Esophagus muscularis mucosa (tissue), 4 donors: ENCODE measurements at regions not wholly inside any gene's neighbourhood (a gene's known extent, or its start where the extent isn't known, plus 50 kb on each side); places are given as distances from the start of the nearest gene placed in this dataset.

Experiments used
- DNase-seq: peaks from one replicate; pipeline ENCODE4 v3.0.0-alpha.2; 2017; ENCODE audit errors: extremely low spot score
- H3K27ac ChIP-seq, 4 donors: fragments of 200-600 bp; sonication (generic); replicated peaks in 1 of 4; 1 replicate in 3 of 4; 2 replicates in 1 of 4; pipeline ENCODE4 v1.5.1; 2016 to 2019; ENCODE audit warnings: mild to moderate bottlenecking in 1 of 4
- H3K27me3 ChIP-seq, 4 donors: fragments of 200-600 bp; sonication (generic); one replicate each; pipeline versions ENCODE4 v1.5.1 to v1.6.0; 2016 to 2019
- H3K36me3 ChIP-seq, 4 donors: fragments of 200-600 bp; sonication (generic); one replicate each; pipeline ENCODE4 v1.5.1; 2016 to 2019
- H3K4me1 ChIP-seq, 4 donors: fragments of 200-600 bp; sonication (generic); one replicate each; pipeline ENCODE4 v1.5.1; 2016 to 2019
- H3K4me3 ChIP-seq, 4 donors: fragments of 200-600 bp; sonication (generic); 1 replicate in 2 of 4; 2 replicates in 2 of 4; pipeline ENCODE4 v1.5.1; 2016 to 2019; ENCODE audit warnings: mild to moderate bottlenecking in 4 of 4, moderate library complexity in 1 of 4
- H3K9me3 ChIP-seq, 4 donors: fragments of 200-600 bp; sonication (generic); 1 replicate in 3 of 4; 2 replicates in 1 of 4; pipeline ENCODE4 v1.5.1; 2016 to 2019
- EP300 ChIP-seq: sonication (generic); formaldehyde crosslinking; IDR thresholded peaks from one replicate; pipeline ENCODE4 v1.6.1; 2017; ENCODE audit warnings: antibody characterized with exemption
- POLR2A ChIP-seq: fragments of 450-650 bp; IDR thresholded peaks from one replicate; pipeline ENCODE4 v1.6.1; 2017; ENCODE audit warnings: antibody characterized with exemption, moderate library complexity, mild to moderate bottlenecking, low read depth
- POLR2AphosphoS5 ChIP-seq, 2 donors: sonication (generic); formaldehyde crosslinking; IDR thresholded peaks; one replicate each; pipeline ENCODE4 v1.6.1; 2017; ENCODE audit warnings: antibody characterized with exemption in 2 of 2
- WGBS: methylation state at CpG from one replicate; pipeline ENCODE4 v1.1.5; 2018; 5-methylcytosine and 5-hydroxymethylcytosine counted together
- intact Hi-C: fragments of 100-400 bp; cut with DNase I; formaldehyde crosslinking; loops from one replicate; pipeline ENCODE4 v1.15.1; 2023
- TF ChIP-seq, protein P1 (sequence below), 3 experiments: fragments of 200-600 bp in 2 of 3; fragments of 450-650 bp in 1 of 3; sonication (generic) in 2 of 3; IDR thresholded peaks; one replicate each; pipeline ENCODE4 v1.5.1; 2017 to 2019; ENCODE audit warnings: antibody characterized with exemption in 3 of 3, mild to moderate bottlenecking in 2 of 3, moderate library complexity in 1 of 3

GRCh38 chr12:4109826-4110225 lies 163.7 kb upstream of the CCND2 start:
- TF ChIP-seq POLR2A, result no peak
- TF ChIP-seq, protein P1, sequence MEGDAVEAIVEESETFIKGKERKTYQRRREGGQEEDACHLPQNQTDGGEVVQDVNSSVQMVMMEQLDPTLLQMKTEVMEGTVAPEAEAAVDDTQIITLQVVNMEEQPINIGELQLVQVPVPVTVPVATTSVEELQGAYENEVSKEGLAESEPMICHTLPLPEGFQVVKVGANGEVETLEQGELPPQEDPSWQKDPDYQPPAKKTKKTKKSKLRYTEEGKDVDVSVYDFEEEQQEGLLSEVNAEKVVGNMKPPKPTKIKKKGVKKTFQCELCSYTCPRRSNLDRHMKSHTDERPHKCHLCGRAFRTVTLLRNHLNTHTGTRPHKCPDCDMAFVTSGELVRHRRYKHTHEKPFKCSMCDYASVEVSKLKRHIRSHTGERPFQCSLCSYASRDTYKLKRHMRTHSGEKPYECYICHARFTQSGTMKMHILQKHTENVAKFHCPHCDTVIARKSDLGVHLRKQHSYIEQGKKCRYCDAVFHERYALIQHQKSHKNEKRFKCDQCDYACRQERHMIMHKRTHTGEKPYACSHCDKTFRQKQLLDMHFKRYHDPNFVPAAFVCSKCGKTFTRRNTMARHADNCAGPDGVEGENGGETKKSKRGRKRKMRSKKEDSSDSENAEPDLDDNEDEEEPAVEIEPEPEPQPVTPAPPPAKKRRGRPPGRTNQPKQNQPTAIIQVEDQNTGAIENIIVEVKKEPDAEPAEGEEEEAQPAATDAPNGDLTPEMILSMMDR (IDR thresholded peaks at IDR 0.05), result no peak
- no peak for TF ChIP-seq EP300
- no peak for TF ChIP-seq POLR2AphosphoS5 (IDR thresholded peaks at IDR 0.05)
- no peak overlapping the region for H3K4me3 ChIP-seq
- H3K27ac ChIP-seq, result no peak overlapping the region
- no peaks in the 10 kb centered on the region for H3K4me1 ChIP-seq
- 94% methylated on average over 4 of the region's 5 CpGs for WGBS
- intact Hi-C loops, result no loop called here
- no peaks in the 10 kb centered on the region for H3K9me3 ChIP-seq
- H3K27me3 ChIP-seq, result peaks cover 0 to 30% (median 0%) of the 10 kb centered on the region in 4 donors
- no peak for DNase-seq
- no peaks in the 10 kb centered on the region for H3K36me3 ChIP-seq

DNA sequence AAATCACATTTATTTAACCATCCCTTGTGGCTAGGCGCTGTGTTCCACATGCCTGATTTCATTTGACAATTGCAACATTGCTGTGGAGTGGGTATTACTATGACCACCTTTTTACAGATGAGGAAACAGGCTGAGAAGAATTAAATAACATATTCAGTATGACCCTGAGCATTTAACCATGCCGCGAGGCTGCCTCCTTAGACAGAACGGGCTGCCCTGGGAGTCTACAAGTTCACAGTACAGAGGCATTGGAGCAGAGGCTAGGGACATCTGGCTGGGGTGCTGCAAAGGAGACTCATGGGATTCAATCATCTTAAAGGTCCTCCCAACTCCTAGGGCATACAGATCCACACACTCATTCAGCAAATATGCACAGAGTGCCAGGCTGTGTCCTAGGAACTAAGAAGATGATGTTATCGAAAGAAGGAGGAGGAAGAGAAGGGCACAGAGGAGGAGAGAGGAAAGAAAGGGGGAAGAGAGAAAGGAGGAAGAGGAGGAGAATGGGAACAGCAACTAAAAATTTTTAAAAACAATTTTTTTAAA lies 164.7 kb upstream of the CCND2 start:
- H3K4me1 ChIP-seq, result no peaks in the 10 kb centered on the region
- no peak overlapping the region for H3K4me3 ChIP-seq
- no peak overlapping the region for H3K27ac ChIP-seq
- TF ChIP-seq POLR2A, result no peak
- TF ChIP-seq POLR2AphosphoS5 (IDR thresholded peaks at IDR 0.05), result no peak
- no peak for TF ChIP-seq EP300
- TF ChIP-seq, protein P1 (IDR thresholded peaks at IDR 0.05), result no peak
- WGBS, result 90% methylated on average over 5 of the region's 5 CpGs
- intact Hi-C loops, result no loop called here
- no peaks in the 10 kb centered on the region for H3K36me3 ChIP-seq
- no peak for DNase-seq
- peaks cover 0 to 37% (median 0%) of the 10 kb centered on the region in 4 donors for H3K27me3 ChIP-seq
- no peaks in the 10 kb centered on the region for H3K9me3 ChIP-seq

DNA sequence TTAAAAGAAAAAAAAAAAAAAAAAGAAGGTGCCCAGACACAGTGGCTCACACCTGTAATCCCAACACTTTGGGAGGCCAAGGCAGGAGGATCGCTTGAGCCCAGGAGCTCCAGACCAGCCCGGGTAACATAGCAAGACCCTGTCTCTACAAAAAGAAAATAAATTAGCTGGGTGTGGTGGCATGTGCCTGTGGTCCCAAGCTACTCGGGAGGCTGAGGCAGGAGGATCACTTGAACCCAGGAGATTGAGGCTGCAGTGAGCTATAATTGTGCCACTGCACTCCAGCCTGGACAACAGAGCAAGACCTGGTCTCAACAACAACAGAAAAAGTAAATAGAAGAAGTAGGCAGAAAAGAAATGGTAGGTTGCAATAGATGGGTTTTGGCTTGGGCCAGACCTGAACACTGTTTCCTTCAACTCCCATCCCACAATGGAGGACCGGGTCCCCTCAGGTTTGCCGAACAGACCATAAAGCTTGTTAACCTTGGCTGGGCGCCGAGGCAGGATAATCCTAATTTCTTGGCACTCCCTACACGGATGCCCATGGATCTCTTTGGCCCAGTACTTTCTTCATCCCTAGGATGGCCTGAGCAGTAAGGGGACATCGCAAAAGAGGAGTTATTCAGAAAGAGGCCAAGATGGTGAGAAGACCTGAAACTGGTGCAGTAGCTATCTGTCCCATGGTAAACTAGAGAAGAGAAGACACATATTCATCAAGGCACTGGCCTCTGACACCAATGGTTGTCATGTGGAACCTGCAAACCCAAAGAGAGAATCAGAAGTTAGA lies 165.5 kb upstream of the CCND2 start:
- TF ChIP-seq POLR2AphosphoS5 (IDR thresholded peaks at IDR 0.05), result no peak
- TF ChIP-seq, protein P1 (IDR thresholded peaks at IDR 0.05), result no peak
- TF ChIP-seq EP300, result no peak
- TF ChIP-seq POLR2A, result no peak
- Histone ChIP-seq H3K27me3 (peaks cover 0 to 34% (median 0%) of the 10 kb centered on the region in 4 donors), H3K4me1 (no peaks in the 10 kb centered on the region), H3K36me3 (no peaks in the 10 kb centered on the region), H3K9me3 (no peaks in the 10 kb centered on the region), H3K4me3 (no peak overlapping the region), H3K27ac (no peak overlapping the region)
- DNase-seq, result no peak
- WGBS, result 91% methylated on average over 9 of the region's 9 CpGs
- intact Hi-C loops, result loop anchor here (1.0 kb wide), 1 partner anchor 169 kb away; no protein-coding TSS in a partner anchor

GRCh38 chr12:4107436-4107878 lies 166.1 kb upstream of the CCND2 start:
- WGBS, result 21% methylated on average over 6 of the region's 6 CpGs
- intact Hi-C loops, result loop anchor here (1.0 kb wide), 1 partner anchor 170 kb away; no protein-coding TSS in a partner anchor
- H3K36me3 ChIP-seq, result no peaks in the 10 kb centered on the region
- H3K9me3 ChIP-seq, result no peaks in the 10 kb centered on the region
- no peak overlapping the region for H3K27ac ChIP-seq
- H3K27me3 ChIP-seq, result peaks cover 0 to 30% (median 0%) of the 10 kb centered on the region in 4 donors
- H3K4me1 ChIP-seq, result no peaks in the 10 kb centered on the region
- DNase-seq, result no peak
- TF ChIP-seq, protein P1 (IDR thresholded peaks at IDR 0.05), result peak; percentile 60 to 70 (median 60)
- TF ChIP-seq POLR2AphosphoS5 (IDR thresholded peaks at IDR 0.05), result no peak
- H3K4me3 ChIP-seq, result no peak overlapping the region
